Effector memory CD8-positive, alpha-beta T cell (primary cell): ENCODE measurements at regions not wholly inside any gene's neighbourhood (a gene's known extent, or its start where the extent isn't known, plus 50 kb on each side); places are given as distances from the start of the nearest gene placed in this dataset.
"Not testable (repeated sequence)": the region's sequence is repeated elsewhere in the genome, so short reads cannot be mapped to it uniquely, and the experiment has no call there.

ENCODE experiments used
- ATAC-seq: fragments of 150-1000 bp; cut with Tn5 transposase; replicated peaks from 2 replicates; pipeline ENCODE4 v1.10.0; 2021; ENCODE audit warnings: mild to moderate bottlenecking, moderate library complexity
- DNase-seq, 3 experiments: peaks; one replicate each; pipeline ENCODE4 v3.0.0; 2021
- H3K27ac Mint-ChIP-seq, 2 donors: one replicate each; pipeline ENCODE4 v1.8.0; 2022; ENCODE audit warnings: mild to moderate bottlenecking in 2 of 2, mixed read lengths in 2 of 2, moderate library complexity in 2 of 2
- H3K27me3 Mint-ChIP-seq, 2 donors: one replicate each; pipeline ENCODE4 v1.8.0; 2022; ENCODE audit warnings: mixed read lengths in 2 of 2
- H3K36me3 Mint-ChIP-seq: one replicate; pipeline ENCODE4 v1.8.0; 2022; ENCODE audit warnings: mild to moderate bottlenecking, moderate library complexity, mixed read lengths; ENCODE audit not compliant: insufficient read depth
- H3K4me1 Mint-ChIP-seq, 2 donors: one replicate each; pipeline ENCODE4 v1.8.0; 2022; ENCODE audit warnings: low read depth in 2 of 2, mixed read lengths in 2 of 2
- H3K4me3 Mint-ChIP-seq, 2 donors: one replicate each; pipeline ENCODE4 v1.8.0; 2022; ENCODE audit warnings: mild to moderate bottlenecking in 2 of 2, mixed read lengths in 2 of 2, moderate library complexity in 2 of 2
- H3K9me3 Mint-ChIP-seq, 2 donors: one replicate each; pipeline ENCODE4 v1.8.0; 2022; ENCODE audit warnings: mixed read lengths in 2 of 2

GRCh38 chr16:52167328-52167727 is 379.6 kb downstream of the TOX3 start:
- Mint-ChIP-seq H3K9me3 (no peaks in the 10 kb centered on the region), H3K27me3 (no peaks in the 10 kb centered on the region), H3K36me3 (no peaks in the 10 kb centered on the region), H3K4me3 (no peak overlapping the region), H3K4me1 (no peaks in the 10 kb centered on the region), H3K27ac (no peak overlapping the region)
- DNase-seq (no peak), ATAC-seq (no peak)

GRCh38 chr16:52165961-52166360 is 381.0 kb downstream of the TOX3 start:
- Mint-ChIP-seq H3K9me3 (no peaks in the 10 kb centered on the region), H3K27ac (no peak overlapping the region), H3K4me1 (no peaks in the 10 kb centered on the region), H3K4me3 (no peak overlapping the region), H3K36me3 (no peaks in the 10 kb centered on the region), H3K27me3 (no peaks in the 10 kb centered on the region)
- ATAC-seq (no peak), DNase-seq (no peak)

- peaks cover 0 to 2% of the 10 kb centered on the region in 2 donors for H3K9me3 Mint-ChIP-seq
- no peak for ATAC-seq
- H3K27ac Mint-ChIP-seq: no peak overlapping the region
- DNase-seq: no peak
- H3K36me3 Mint-ChIP-seq: no peaks in the 10 kb centered on the region
- H3K4me1 Mint-ChIP-seq: no peaks in the 10 kb centered on the region
- no peaks in the 10 kb centered on the region for H3K27me3 Mint-ChIP-seq
- H3K4me3 Mint-ChIP-seq: no peak overlapping the region
These were observed 397.9 kb downstream of the TOX3 start for GRCh38 chr16:52149003-52149402.

- DNase-seq: no peak
- Mint-ChIP-seq H3K27me3 (no peaks in the 10 kb centered on the region), H3K4me1 (no peaks in the 10 kb centered on the region), H3K9me3 (peaks cover 0 to 3% of the 10 kb centered on the region in 2 donors), H3K4me3 (no peak overlapping the region), H3K36me3 (no peaks in the 10 kb centered on the region), H3K27ac (no peak overlapping the region)
- ATAC-seq: no peak
These were observed 405.1 kb downstream of the TOX3 start for GRCh38 chr16:52141871-52142270.

- Mint-ChIP-seq H3K4me1 (no peaks in the 10 kb centered on the region), H3K27ac (no peak overlapping the region), H3K9me3 (peaks cover 6 to 8% of the 10 kb centered on the region in 2 donors), H3K4me3 (no peak overlapping the region), H3K27me3 (no peaks in the 10 kb centered on the region), H3K36me3 (no peaks in the 10 kb centered on the region)
- ATAC-seq (no peak), DNase-seq (no peak)
These were observed 418.6 kb downstream of the TOX3 start for GRCh38 chr16:52128361-52128760.

- no peaks in the 10 kb centered on the region for H3K27me3 Mint-ChIP-seq
- no peaks in the 10 kb centered on the region for H3K4me1 Mint-ChIP-seq
- DNase-seq: no peak
- H3K36me3 Mint-ChIP-seq: no peaks in the 10 kb centered on the region
- no peak overlapping the region for H3K4me3 Mint-ChIP-seq
- no peak for ATAC-seq
- no peak overlapping the region for H3K27ac Mint-ChIP-seq
- H3K9me3 Mint-ChIP-seq: peaks cover 6 to 16% of the 10 kb centered on the region in 2 donors
These were observed 423.1 kb downstream of the TOX3 start for GRCh38 chr16:52123842-52124241.

- H3K27ac Mint-ChIP-seq: no peak overlapping the region
- no peaks in the 10 kb centered on the region for H3K27me3 Mint-ChIP-seq
- H3K4me3 Mint-ChIP-seq: no peak overlapping the region
- DNase-seq (no peak), ATAC-seq (no peak)
- no peaks in the 10 kb centered on the region for H3K4me1 Mint-ChIP-seq
- peaks cover 6 to 16% of the 10 kb centered on the region in 2 donors for H3K9me3 Mint-ChIP-seq
- no peaks in the 10 kb centered on the region for H3K36me3 Mint-ChIP-seq
These were observed 423.7 kb downstream of the TOX3 start for GRCh38 chr16:52123061-52123839.

- no peaks in the 10 kb centered on the region for H3K36me3 Mint-ChIP-seq
- DNase-seq (no peak), ATAC-seq (no peak)
- peaks cover 10 to 16% of the 10 kb centered on the region in 2 donors for H3K9me3 Mint-ChIP-seq
- no peak overlapping the region for H3K4me3 Mint-ChIP-seq
- H3K4me1 Mint-ChIP-seq: no peaks in the 10 kb centered on the region
- no peaks in the 10 kb centered on the region for H3K27me3 Mint-ChIP-seq
- H3K27ac Mint-ChIP-seq: no peak overlapping the region
These were observed 429.8 kb downstream of the TOX3 start for GRCh38 chr16:52117171-52117570.

- H3K36me3 Mint-ChIP-seq: no peaks in the 10 kb centered on the region
These were observed 432.6 kb downstream of the TOX3 start for GRCh38 chr16:52114379-52114778.

GRCh38 chr16:52113533-52114183 is 433.3 kb downstream of the TOX3 start:
- Mint-ChIP-seq H3K36me3 (no peaks in the 10 kb centered on the region), H3K4me1 (no peaks in the 10 kb centered on the region), H3K9me3 (peaks cover 8% of the 10 kb centered on the region in 2 donors), H3K27me3 (no peaks in the 10 kb centered on the region), H3K27ac (no peak overlapping the region), H3K4me3 (no peak overlapping the region)
- DNase-seq (no peak), ATAC-seq (no peak)

More at GRCh38 chr16:52114379-52114778, 432.6 kb downstream of the TOX3 start:
- Mint-ChIP-seq H3K4me1 (no peaks in the 10 kb centered on the region), H3K4me3 (no peak overlapping the region), H3K27ac (no peak overlapping the region), H3K27me3 (no peaks in the 10 kb centered on the region), H3K9me3 (peaks cover 8% of the 10 kb centered on the region in 2 donors)
- no peak for DNase-seq
- no peak for ATAC-seq

- H3K9me3 Mint-ChIP-seq, DNase-seq, ATAC-seq, H3K36me3 Mint-ChIP-seq, H3K27me3 Mint-ChIP-seq, H3K27ac Mint-ChIP-seq, H3K4me1 Mint-ChIP-seq, H3K4me3 Mint-ChIP-seq: not testable (repeated sequence)
These were observed 441.9 kb downstream of the TOX3 start for GRCh38 chr16:52104993-52105392.

GRCh38 chr16:52103791-52104190 is 443.2 kb downstream of the TOX3 start:
- Mint-ChIP-seq H3K36me3 (no peaks in the 10 kb centered on the region), H3K9me3 (peaks cover 2 to 7% of the 10 kb centered on the region in 2 donors), H3K27ac (no peak overlapping the region)

GRCh38 chr16:52101246-52101645 is 445.7 kb downstream of the TOX3 start:
- DNase-seq (no peak), ATAC-seq (no peak)
- no peaks in the 10 kb centered on the region for H3K4me1 Mint-ChIP-seq
- no peak overlapping the region for H3K4me3 Mint-ChIP-seq
- H3K9me3 Mint-ChIP-seq: peaks cover 2 to 17% of the 10 kb centered on the region in 2 donors
- H3K27ac Mint-ChIP-seq: no peak overlapping the region
- H3K36me3 Mint-ChIP-seq: no peaks in the 10 kb centered on the region
- H3K27me3 Mint-ChIP-seq: no peaks in the 10 kb centered on the region

More at GRCh38 chr16:52103791-52104190, 443.2 kb downstream of the TOX3 start:
- Mint-ChIP-seq H3K4me3 (no peak overlapping the region), H3K4me1 (no peaks in the 10 kb centered on the region), H3K27me3 (no peaks in the 10 kb centered on the region)
- ATAC-seq (no peak), DNase-seq (no peak)

- Mint-ChIP-seq H3K36me3 (no peaks in the 10 kb centered on the region), H3K9me3 (peaks cover 4 to 17% of the 10 kb centered on the region in 2 donors), H3K4me1 (no peaks in the 10 kb centered on the region), H3K27me3 (no peaks in the 10 kb centered on the region), H3K27ac (no peak overlapping the region), H3K4me3 (no peak overlapping the region)
- DNase-seq (no peak), ATAC-seq (no peak)
These were observed 447.6 kb downstream of the TOX3 start for GRCh38 chr16:52099382-52099781.
